Activated naive CD8-positive, alpha-beta T cell treated with anti-CD3 and anti-CD28 coated beads, Interleukin-2, amount 50 U/mL, for 24 hours (primary cell): ENCODE measurements at regions not wholly inside any gene's neighbourhood (a gene's known extent, or its start where the extent isn't known, plus 50 kb on each side); places are given as distances from the start of the nearest gene placed in this dataset.
"Not testable (repeated sequence)": the region's sequence is repeated elsewhere in the genome, so short reads cannot be mapped to it uniquely, and the experiment has no call there.

Experiments
- ATAC-seq: fragments of 150-1000 bp; cut with Tn5 transposase; one replicate; pipeline ENCODE4 v1.10.0; 2021
- DNase-seq: peaks from one replicate; pipeline ENCODE4 v3.0.0; 2021
- H3K27ac Mint-ChIP-seq: one replicate; pipeline ENCODE4 v1.8.0; 2021; ENCODE audit warnings: mild to moderate bottlenecking, mixed read lengths
- H3K27me3 Mint-ChIP-seq: one replicate; pipeline ENCODE4 v1.8.0; 2021; ENCODE audit warnings: mixed read lengths
- H3K36me3 Mint-ChIP-seq: one replicate; pipeline ENCODE4 v1.8.0; 2021; ENCODE audit warnings: low read depth, mixed read lengths
- H3K4me1 Mint-ChIP-seq: one replicate; pipeline ENCODE4 v1.8.0; 2021; ENCODE audit warnings: mixed read lengths
- H3K4me3 Mint-ChIP-seq: one replicate; pipeline ENCODE4 v1.8.0; 2021; ENCODE audit warnings: mild to moderate bottlenecking, moderate library complexity, mixed read lengths
- H3K9me3 Mint-ChIP-seq: one replicate; pipeline ENCODE4 v1.8.0; 2021; ENCODE audit warnings: mixed read lengths

DNA sequence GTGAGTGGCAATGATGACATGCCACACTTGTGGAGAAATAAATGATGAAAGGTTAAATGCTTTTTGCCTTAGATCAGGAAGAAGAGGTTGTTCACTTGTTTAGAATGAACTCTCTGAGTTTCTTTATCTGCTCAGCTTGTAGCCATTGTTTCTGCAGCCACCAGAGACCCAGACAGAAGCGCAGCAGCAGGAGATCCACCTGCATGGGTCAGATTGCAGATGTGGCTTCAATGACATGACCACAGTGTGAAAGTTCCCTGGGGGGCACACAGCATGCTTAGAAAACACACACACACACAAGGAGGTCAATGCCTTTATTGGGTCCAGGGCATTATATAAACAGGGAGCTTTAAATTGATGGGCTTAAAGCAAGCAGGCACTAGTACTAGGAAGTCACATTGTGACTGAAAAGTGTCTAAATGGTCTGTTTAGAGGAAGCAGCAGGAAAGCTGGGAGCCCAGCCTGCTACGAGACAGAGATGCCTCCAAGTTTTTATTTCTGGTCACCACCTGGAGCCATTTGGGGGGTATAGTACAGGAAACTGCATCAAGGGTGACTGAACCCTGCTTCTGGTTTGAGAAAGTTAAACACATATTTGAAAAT, 1547.3 kb downstream of the SPATA31A7 start:
- H3K36me3 Mint-ChIP-seq, ATAC-seq, H3K27me3 Mint-ChIP-seq, H3K4me1 Mint-ChIP-seq, DNase-seq, H3K4me3 Mint-ChIP-seq, H3K9me3 Mint-ChIP-seq, H3K27ac Mint-ChIP-seq: not testable (repeated sequence)

DNA sequence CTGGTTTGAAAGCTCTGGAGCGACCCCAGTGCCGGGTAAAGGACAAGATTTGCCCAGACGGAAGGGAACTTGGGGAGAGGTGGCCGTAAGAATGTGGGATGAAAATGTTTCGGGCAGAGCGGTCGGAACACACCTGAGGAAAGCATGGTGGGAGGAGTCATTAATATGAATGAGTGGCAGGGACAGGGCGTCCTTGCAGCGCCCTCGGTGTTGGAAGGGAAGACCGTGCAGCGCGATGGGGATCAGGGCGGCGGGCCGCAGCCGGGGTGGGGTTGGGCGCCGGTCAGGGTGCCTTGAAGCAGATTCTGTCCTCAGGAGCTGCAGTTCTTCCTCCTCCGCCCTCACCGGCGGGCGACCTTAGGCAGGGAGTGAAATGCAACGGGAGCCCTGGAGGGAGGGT, 1548.1 kb downstream of the SPATA31A7 start:
- not testable (repeated sequence) for H3K4me3 Mint-ChIP-seq, H3K36me3 Mint-ChIP-seq, H3K27ac Mint-ChIP-seq, ATAC-seq, H3K4me1 Mint-ChIP-seq, H3K27me3 Mint-ChIP-seq, H3K9me3 Mint-ChIP-seq, DNase-seq

DNA sequence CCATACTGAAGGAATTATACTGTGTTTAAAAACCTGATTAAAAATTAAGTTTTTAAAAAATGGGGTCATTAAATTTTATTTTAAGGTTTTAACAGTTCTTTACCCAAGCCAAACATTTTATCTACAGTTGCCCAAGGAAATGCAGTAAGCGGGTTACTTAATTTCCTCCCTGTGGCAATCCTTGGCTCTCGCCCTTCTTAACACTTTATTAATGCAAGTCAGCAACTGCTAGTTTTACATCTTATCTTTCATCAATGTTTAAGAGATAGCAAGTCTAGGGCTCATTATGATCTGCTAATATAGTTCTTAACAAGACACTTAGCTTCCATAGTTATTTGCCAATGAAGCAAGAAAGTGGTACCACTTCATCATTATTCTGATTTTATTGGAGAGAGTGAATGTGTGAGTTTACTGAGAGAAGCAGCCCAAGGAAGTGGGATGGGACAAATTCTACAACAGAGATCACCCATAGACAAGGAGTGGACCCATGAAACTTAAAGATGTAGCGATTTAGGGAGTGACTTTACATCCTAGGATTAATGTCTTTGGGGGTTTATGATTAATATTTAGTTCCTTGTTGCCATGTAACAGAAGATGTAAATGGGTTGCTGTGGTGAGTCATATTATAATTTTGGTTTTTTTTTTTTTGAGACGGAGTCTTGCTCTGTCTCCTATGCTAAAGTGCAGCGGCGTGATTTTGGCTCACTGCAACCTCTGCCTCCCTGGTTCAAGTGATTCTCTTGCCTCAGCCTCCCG, 1556.1 kb downstream of the SPATA31A7 start:
- not testable (repeated sequence) for ATAC-seq, DNase-seq, H3K27ac Mint-ChIP-seq, H3K9me3 Mint-ChIP-seq, H3K4me1 Mint-ChIP-seq, H3K36me3 Mint-ChIP-seq, H3K4me3 Mint-ChIP-seq, H3K27me3 Mint-ChIP-seq
